ENCODE measurements at regions not wholly inside any gene's neighbourhood (a gene's known extent, or its start where the extent isn't known, plus 50 kb on each side); places are given as distances from the start of the nearest gene placed in this dataset.

DNA sequence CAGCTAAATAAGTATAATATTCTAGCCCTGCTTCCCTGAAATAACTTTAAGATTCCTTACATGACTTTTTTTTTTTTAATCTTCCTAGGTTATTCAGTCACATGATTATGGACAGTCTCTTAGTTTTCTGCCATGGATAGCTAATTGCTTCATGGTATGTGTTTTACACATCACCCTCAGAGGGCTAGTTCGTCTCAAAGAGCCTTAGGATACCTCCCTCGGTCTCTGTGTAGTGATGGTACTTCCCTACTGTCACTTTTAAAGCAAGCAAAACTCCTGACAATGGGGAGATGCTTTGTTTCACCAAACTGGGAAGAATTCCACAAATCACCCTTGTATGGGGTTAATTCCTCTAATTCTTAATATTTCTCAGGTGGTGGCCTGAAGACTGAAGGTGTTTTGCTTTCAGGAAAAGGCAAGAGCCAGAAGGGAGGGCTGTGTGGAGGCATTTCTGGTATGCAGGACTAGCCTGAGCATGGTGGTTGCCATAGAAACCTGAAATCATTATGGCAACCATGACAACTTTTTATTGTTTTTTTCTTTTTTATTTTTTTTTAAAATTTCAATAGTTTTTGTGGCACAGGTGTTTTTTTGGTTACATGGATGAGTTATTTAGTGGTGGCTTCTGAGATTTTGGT lies 70.4 kb downstream of the BEX3 start:
- TF ChIP-seq, protein P1, sequence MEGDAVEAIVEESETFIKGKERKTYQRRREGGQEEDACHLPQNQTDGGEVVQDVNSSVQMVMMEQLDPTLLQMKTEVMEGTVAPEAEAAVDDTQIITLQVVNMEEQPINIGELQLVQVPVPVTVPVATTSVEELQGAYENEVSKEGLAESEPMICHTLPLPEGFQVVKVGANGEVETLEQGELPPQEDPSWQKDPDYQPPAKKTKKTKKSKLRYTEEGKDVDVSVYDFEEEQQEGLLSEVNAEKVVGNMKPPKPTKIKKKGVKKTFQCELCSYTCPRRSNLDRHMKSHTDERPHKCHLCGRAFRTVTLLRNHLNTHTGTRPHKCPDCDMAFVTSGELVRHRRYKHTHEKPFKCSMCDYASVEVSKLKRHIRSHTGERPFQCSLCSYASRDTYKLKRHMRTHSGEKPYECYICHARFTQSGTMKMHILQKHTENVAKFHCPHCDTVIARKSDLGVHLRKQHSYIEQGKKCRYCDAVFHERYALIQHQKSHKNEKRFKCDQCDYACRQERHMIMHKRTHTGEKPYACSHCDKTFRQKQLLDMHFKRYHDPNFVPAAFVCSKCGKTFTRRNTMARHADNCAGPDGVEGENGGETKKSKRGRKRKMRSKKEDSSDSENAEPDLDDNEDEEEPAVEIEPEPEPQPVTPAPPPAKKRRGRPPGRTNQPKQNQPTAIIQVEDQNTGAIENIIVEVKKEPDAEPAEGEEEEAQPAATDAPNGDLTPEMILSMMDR (conservative IDR thresholded peaks at IDR 0.05 in 1 of 2, IDR thresholded peaks at IDR 0.05 in 1 of 2; ENCODE audit: low read depth in 1 of 2, low read length in 2 of 2) = no peak
- no peak for TF ChIP-seq EZH2 (IDR thresholded peaks at IDR 0.05; ENCODE audit: low read length, missing control alignments)
